MM.1S (cell line): ENCODE measurements at regions not wholly inside any gene's neighbourhood (a gene's known extent, or its start where the extent isn't known, plus 50 kb on each side); places are given as distances from the start of the nearest gene placed in this dataset.

Experiments
- DNase-seq: peaks from one replicate; pipeline ENCODE4 v3.0.0-alpha.2; 2015
- H2AFZ ChIP-seq: fragments of 300-600 bp; sonication (generic); 2 replicates; pipeline ENCODE4 v1.6.0; 2016; ENCODE audit warnings: antibody characterized with exemption, low read length
- H3F3A ChIP-seq: fragments of 300-600 bp; sonication (generic); 2 replicates; pipeline ENCODE4 v1.6.1; 2016; ENCODE audit warnings: mild to moderate bottlenecking, antibody characterized with exemption, low read length, moderate library complexity, mixed read lengths; ENCODE audit not compliant: insufficient read depth
- H3K27ac ChIP-seq: fragments of 300-600 bp; sonication (generic); 2 replicates; pipeline ENCODE4 v1.5.1; 2016; ENCODE audit warnings: mild to moderate bottlenecking, low read length
- H3K27me3 ChIP-seq: fragments of 300-600 bp; sonication (generic); replicated peaks from 2 replicates; pipeline ENCODE4 v1.6.0; 2016; ENCODE audit warnings: low read length; ENCODE audit not compliant: insufficient read depth
- H3K36me3 ChIP-seq: fragments of 300-600 bp; sonication (generic); replicated peaks from 2 replicates; pipeline ENCODE4 v1.6.1; 2016; ENCODE audit warnings: mild to moderate bottlenecking, low read length, mixed read lengths; ENCODE audit not compliant: insufficient read depth
- H3K4me1 ChIP-seq: fragments of 300-600 bp; sonication (generic); 2 replicates; pipeline ENCODE4 v1.6.1; 2016; ENCODE audit warnings: low read length, mixed read lengths
- H3K4me2 ChIP-seq: fragments of 300-600 bp; sonication (generic); 2 replicates; pipeline ENCODE4 v1.6.0; 2016; ENCODE audit warnings: low read depth, low read length
- H3K4me3 ChIP-seq: fragments of 300-600 bp; sonication (generic); 2 replicates; pipeline ENCODE4 v1.5.1; 2016; ENCODE audit warnings: low read length, mixed read lengths
- H3K79me2 ChIP-seq: fragments of 300-600 bp; sonication (generic); 2 replicates; pipeline ENCODE4 v1.6.1; 2016; ENCODE audit warnings: mixed run types, low read length, mixed read lengths
- H3K9ac ChIP-seq: fragments of 300-600 bp; sonication (generic); 2 replicates; pipeline ENCODE4 v1.6.1; 2016; ENCODE audit warnings: low read length, mixed read lengths
- H3K9me2 ChIP-seq: fragments of 300-600 bp; sonication (generic); replicated peaks from 2 replicates; pipeline ENCODE4 v1.6.1; 2016; ENCODE audit warnings: mild to moderate bottlenecking, low read length, mixed read lengths; ENCODE audit not compliant: insufficient read depth
- H3K9me3 ChIP-seq: fragments of 300-600 bp; sonication (generic); replicated peaks from 2 replicates; pipeline ENCODE4 v1.6.1; 2016; ENCODE audit warnings: mild to moderate bottlenecking, low read length, mixed read lengths; ENCODE audit not compliant: insufficient read depth
- H4K20me1 ChIP-seq: fragments of 300-600 bp; sonication (generic); 2 replicates; pipeline ENCODE4 v1.6.1; 2016; ENCODE audit warnings: mild to moderate bottlenecking, low read length, moderate library complexity, mixed read lengths; ENCODE audit not compliant: insufficient read depth
- EZH2 ChIP-seq: fragments of 300-600 bp; sonication (generic); optimal IDR thresholded peaks from 2 replicates; pipeline ENCODE3; 2017; ENCODE audit warnings: low read depth, mild to moderate bottlenecking, antibody characterized with exemption, low read length, mixed read lengths
- EZH2phosphoT487 ChIP-seq: fragments of 300-600 bp; sonication (generic); IDR thresholded peaks from 2 replicates; pipeline ENCODE4 v1.6.1; 2018; ENCODE audit warnings: antibody characterized with exemption, low read length
- TF ChIP-seq, protein P1 (sequence below): fragments of 300-600 bp; sonication (generic); IDR thresholded peaks from 2 replicates; pipeline ENCODE4 v1.5.1; 2016; ENCODE audit warnings: antibody characterized with exemption, low read length, mixed read lengths

GRCh38 chr13:109655611-109656010 lies 130.8 kb downstream of the IRS2 start:
- no peaks in the 10 kb centered on the region for H3K9me2 ChIP-seq
- no peak for DNase-seq
- TF ChIP-seq EZH2phosphoT487: no peak
- TF ChIP-seq EZH2: no peak
- TF ChIP-seq, protein P1, sequence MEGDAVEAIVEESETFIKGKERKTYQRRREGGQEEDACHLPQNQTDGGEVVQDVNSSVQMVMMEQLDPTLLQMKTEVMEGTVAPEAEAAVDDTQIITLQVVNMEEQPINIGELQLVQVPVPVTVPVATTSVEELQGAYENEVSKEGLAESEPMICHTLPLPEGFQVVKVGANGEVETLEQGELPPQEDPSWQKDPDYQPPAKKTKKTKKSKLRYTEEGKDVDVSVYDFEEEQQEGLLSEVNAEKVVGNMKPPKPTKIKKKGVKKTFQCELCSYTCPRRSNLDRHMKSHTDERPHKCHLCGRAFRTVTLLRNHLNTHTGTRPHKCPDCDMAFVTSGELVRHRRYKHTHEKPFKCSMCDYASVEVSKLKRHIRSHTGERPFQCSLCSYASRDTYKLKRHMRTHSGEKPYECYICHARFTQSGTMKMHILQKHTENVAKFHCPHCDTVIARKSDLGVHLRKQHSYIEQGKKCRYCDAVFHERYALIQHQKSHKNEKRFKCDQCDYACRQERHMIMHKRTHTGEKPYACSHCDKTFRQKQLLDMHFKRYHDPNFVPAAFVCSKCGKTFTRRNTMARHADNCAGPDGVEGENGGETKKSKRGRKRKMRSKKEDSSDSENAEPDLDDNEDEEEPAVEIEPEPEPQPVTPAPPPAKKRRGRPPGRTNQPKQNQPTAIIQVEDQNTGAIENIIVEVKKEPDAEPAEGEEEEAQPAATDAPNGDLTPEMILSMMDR: no peak
- H3F3A ChIP-seq: no peaks in the 10 kb centered on the region
- no peaks in the 10 kb centered on the region for H4K20me1 ChIP-seq
- no peaks in the 10 kb centered on the region for H3K79me2 ChIP-seq
- H3K27ac ChIP-seq: no peak overlapping the region
- H3K9ac ChIP-seq: no peak overlapping the region
- no peaks in the 10 kb centered on the region for H3K36me3 ChIP-seq
- H3K4me2 ChIP-seq: no peak overlapping the region
- no peaks in the 10 kb centered on the region for H3K9me3 ChIP-seq
- H3K27me3 ChIP-seq: no peaks in the 10 kb centered on the region
- H3K4me3 ChIP-seq: no peak overlapping the region
- no peaks in the 10 kb centered on the region for H3K4me1 ChIP-seq
- no peak overlapping the region for H2AFZ ChIP-seq

DNA sequence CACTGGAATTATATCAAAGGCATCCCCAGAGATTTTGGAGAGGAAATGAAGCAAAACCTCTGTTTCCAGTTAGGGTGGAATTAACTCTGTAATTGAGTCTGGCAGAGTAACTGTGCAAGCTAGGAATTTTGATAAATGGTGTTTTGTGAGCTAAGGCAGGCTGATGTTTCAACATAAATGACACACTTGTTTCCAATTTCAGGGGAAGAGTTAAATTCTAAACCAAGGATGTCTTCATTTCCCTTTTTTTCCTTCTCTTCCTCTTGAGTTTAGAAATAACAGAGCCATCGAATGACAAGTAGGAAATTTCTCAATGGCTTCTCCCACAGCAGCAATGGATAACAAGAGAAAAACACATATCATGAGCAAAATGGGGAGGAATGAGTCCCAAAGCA lies 131.2 kb downstream of the IRS2 start:
- Histone ChIP-seq H3K9me2 (no peaks in the 10 kb centered on the region), H3K36me3 (no peaks in the 10 kb centered on the region), H3K4me2 (no peak overlapping the region), H3K9ac (no peak overlapping the region), H3K4me1 (no peaks in the 10 kb centered on the region), H3F3A (no peaks in the 10 kb centered on the region), H3K27ac (no peak overlapping the region), H3K4me3 (no peak overlapping the region), H3K9me3 (no peaks in the 10 kb centered on the region), H2AFZ (no peak overlapping the region), H3K27me3 (no peaks in the 10 kb centered on the region), H3K79me2 (no peaks in the 10 kb centered on the region), H4K20me1 (no peaks in the 10 kb centered on the region)
- TF ChIP-seq EZH2phosphoT487: no peak
- DNase-seq: no peak

DNA sequence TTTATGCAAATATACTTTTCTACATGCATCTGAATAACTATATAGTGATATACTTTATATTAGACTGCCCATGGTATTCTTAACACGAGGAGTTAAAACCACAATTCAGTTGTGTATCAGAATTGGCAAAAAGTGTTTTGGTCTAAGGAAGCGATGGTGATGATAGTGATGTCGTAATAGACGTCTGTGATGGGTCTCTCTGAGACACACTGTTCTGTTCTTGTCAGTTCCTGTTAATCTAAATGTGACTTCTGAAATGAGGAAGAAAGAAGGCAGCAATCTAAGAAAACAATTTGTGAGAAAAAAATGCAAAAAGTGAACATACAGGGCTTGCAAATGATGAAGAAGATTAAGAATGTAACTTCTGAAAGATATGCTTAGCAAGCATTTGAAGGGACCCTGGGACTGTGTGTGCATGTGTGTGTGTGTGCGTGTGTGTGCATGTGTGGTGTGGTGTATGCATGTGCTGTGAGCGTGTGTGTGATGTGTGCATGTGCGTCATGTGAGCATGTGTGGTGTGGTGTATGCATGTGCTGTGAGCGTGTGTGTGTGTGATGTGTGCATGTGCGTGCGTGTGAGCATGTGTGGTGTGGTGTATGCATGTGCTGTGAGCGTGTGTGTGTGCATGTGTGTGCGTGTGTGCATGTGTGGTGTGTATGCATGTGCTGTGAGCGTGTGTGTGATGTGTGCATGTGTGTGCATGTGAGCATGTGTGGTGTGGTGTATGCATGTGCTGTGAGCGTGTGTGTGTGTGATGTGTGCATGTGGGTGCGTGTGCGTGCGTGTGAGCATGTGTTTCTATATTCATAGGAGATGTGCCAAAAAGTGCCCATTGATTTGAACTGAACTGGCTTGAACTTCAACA lies 131.8 kb downstream of the IRS2 start:
- DNase-seq: no peak
- no peaks in the 10 kb centered on the region for H3K4me1 ChIP-seq
- H4K20me1 ChIP-seq: no peaks in the 10 kb centered on the region
- H3K79me2 ChIP-seq: no peaks in the 10 kb centered on the region
- no peak overlapping the region for H3K27ac ChIP-seq
- H3K9me2 ChIP-seq: no peaks in the 10 kb centered on the region
- H3K9me3 ChIP-seq: no peaks in the 10 kb centered on the region
- no peaks in the 10 kb centered on the region for H3K27me3 ChIP-seq
- no peak overlapping the region for H3K4me3 ChIP-seq
- TF ChIP-seq, protein P1: no peak
- TF ChIP-seq EZH2: no peak
- no peak for TF ChIP-seq EZH2phosphoT487
- no peak overlapping the region for H2AFZ ChIP-seq
- H3K4me2 ChIP-seq: no peak overlapping the region
- no peaks in the 10 kb centered on the region for H3K36me3 ChIP-seq
- no peak overlapping the region for H3K9ac ChIP-seq
- no peaks in the 10 kb centered on the region for H3F3A ChIP-seq

GRCh38 chr13:109652531-109652930 lies 133.9 kb downstream of the IRS2 start:
- no peaks in the 10 kb centered on the region for H3K9me2 ChIP-seq
- no peak overlapping the region for H2AFZ ChIP-seq
- H4K20me1 ChIP-seq: no peaks in the 10 kb centered on the region
- H3F3A ChIP-seq: no peaks in the 10 kb centered on the region
- H3K4me1 ChIP-seq: no peaks in the 10 kb centered on the region
- H3K4me3 ChIP-seq: no peak overlapping the region
- no peaks in the 10 kb centered on the region for H3K9me3 ChIP-seq
- H3K79me2 ChIP-seq: no peaks in the 10 kb centered on the region
- DNase-seq: no peak
- no peak overlapping the region for H3K27ac ChIP-seq
- no peaks in the 10 kb centered on the region for H3K27me3 ChIP-seq
- TF ChIP-seq, protein P1: no peak
- TF ChIP-seq EZH2phosphoT487 (no peak), EZH2 (no peak)
- no peak overlapping the region for H3K9ac ChIP-seq
- H3K36me3 ChIP-seq: no peaks in the 10 kb centered on the region
- no peak overlapping the region for H3K4me2 ChIP-seq
